ENCODE measurements at regions not wholly inside any gene's neighbourhood (a gene's known extent, or its start where the extent isn't known, plus 50 kb on each side); places are given as distances from the start of the nearest gene placed in this dataset.

DNA sequence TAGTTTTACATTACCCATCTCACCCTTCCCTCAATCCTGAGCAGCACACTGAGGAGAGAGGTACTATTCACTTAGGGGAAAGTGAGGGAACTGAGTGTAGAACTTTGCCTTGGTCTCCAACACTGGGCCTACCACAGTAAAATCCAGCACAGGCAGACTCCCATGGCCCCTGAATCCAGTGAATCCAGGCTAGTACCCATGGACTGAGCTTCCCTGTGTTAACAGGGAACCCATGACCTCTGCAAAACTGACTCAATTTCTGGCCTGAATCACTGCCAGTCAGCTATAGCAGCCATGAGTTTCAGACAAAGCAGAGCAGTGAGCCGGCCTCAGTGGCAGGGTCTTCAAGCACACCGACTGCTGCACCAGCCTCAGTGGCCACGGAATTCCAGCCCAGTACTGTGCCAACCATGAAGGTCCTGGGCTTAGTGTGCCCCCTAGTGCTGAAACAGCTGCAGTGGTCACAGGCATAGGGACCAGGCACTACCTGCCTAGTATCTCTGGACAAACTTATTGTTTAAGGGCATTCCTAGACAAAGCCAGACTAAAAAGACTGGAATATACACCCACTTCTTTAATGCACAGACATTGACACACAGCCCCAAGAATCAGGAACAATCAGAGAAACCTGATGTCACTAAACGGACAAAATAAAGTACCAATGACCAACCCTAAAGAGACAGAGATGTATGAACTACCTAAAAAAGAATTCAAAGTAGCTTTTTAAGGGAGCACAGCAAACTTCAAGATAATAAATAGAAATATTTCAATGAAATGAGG, 127.4 kb upstream of the RPL34 start:
- no peaks in the 10 kb centered on the region for H3K4me1 Mint-ChIP-seq
- H3K27me3 Mint-ChIP-seq = no peaks in the 10 kb centered on the region
- no peaks in the 10 kb centered on the region for H3K36me3 Mint-ChIP-seq
- peaks cover 13% of the 10 kb centered on the region for H3K9me3 Mint-ChIP-seq
- ATAC-seq = no peak
- no peak overlapping the region for H3K4me3 Mint-ChIP-seq
- no peak overlapping the region for H3K27ac Mint-ChIP-seq

DNA sequence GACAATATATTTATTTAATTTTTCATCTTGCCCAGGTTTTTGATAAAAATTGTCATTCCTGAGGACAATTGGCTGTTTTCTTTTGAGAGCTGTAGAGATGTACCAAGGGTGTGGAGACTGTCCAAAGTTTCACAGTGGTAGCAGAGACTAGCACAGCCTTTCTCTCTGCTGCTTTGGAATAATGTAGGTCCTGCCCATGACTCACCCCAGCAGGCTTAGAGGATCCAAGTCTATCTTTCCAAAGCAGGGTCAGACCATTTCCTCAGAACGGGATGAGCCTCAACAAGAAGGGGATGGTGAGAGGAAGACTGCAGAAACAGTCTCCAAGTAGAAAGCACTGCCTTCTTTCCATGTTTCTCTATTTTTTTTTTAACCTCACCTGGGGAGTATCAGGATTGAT, 131.5 kb upstream of the RPL34 start:
- H3K4me3 Mint-ChIP-seq = no peak overlapping the region
- no peaks in the 10 kb centered on the region for H3K4me1 Mint-ChIP-seq
- no peak for ATAC-seq
- H3K27me3 Mint-ChIP-seq = no peaks in the 10 kb centered on the region
- peaks cover 7% of the 10 kb centered on the region for H3K9me3 Mint-ChIP-seq
- H3K27ac Mint-ChIP-seq = no peak overlapping the region
- no peaks in the 10 kb centered on the region for H3K36me3 Mint-ChIP-seq

DNA sequence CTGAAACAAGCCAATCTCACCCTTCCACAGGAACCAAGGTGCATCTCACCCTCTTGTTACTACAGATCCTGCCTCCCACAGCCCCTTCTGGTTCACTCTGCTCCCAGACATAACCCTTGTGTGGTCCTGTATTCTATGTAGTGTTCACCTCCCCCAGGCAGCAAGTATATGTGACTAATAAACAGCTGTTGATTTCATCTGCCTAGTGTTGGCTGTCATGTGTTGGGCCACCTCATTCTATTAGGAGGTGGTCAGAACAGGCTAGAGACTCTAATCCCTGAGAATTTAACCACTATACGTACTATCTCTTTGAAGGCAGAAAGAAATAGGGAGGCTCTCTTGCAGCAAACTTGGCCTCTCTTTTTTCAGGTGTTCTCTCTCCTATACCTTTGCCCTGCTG, 134.3 kb upstream of the RPL34 start:
- Mint-ChIP-seq H3K27ac (no peak overlapping the region), H3K4me3 (no peak overlapping the region), H3K9me3 (no peaks in the 10 kb centered on the region), H3K36me3 (no peaks in the 10 kb centered on the region), H3K4me1 (no peaks in the 10 kb centered on the region), H3K27me3 (no peaks in the 10 kb centered on the region)
- ATAC-seq = peak; percentile 37

DNA sequence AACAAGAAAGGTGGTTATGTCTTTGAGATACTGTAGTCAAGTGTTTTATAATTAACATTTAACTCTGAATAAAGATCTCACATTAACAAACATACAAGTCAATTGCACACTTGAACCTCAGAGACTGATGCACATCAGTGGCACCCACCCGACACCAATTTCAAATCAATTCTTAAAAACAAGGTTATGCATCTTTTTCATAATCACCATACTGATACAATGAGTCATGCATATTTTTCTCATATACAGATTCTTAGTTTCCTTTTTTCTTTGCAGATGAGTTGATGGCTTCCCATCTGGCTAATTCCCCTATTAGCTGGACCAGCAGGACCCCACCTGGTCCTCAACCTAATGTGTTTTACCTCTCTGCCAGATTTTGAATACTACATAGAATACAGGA, 136.2 kb upstream of the RPL34 start:
- Mint-ChIP-seq H3K4me1 (no peaks in the 10 kb centered on the region), H3K4me3 (no peak overlapping the region), H3K27ac (no peak overlapping the region), H3K36me3 (no peaks in the 10 kb centered on the region), H3K27me3 (no peaks in the 10 kb centered on the region), H3K9me3 (no peaks in the 10 kb centered on the region)
- no peak for ATAC-seq

DNA sequence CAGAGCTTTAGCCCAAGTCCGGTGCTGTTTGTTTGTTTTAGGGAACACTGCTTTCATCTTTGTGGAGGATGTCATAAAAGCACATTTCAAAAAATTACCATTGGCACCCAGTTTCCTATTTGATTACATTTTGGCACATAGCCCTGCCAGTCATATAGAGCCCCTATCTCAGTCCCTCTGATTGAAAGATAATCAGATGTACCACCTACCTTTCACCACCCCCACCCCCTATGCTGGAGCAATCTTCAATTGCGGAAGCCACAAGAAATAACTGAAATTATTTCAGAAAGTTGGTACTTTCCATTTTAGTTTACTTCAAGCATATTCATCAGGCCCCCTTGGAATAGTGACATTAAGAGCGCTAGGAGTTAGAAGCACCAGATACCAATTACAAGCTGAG, 136.7 kb upstream of the RPL34 start:
- Mint-ChIP-seq H3K4me1 (no peaks in the 10 kb centered on the region), H3K27ac (no peak overlapping the region), H3K4me3 (no peak overlapping the region), H3K27me3 (no peaks in the 10 kb centered on the region), H3K9me3 (no peaks in the 10 kb centered on the region), H3K36me3 (no peaks in the 10 kb centered on the region)
- no peak for ATAC-seq

DNA sequence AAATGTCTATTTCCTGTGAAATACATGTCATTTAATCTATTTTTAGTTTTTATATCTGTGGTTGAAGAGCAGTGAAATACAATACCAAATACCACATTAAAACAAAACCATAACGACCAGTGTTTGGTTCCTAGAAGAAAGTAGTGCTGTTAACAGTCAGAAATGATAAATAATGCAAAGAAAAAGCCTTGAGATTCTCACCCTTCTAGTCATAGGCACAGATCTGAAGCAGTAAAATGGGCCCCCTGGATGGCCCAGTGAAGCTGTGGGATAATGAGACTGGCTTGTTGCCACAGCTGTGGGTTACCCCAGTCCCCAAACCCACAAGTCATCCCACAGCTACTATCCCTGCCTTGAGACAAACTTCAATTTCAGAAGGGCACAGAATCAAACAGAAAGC, 137.3 kb upstream of the RPL34 start:
- no peak overlapping the region for H3K4me3 Mint-ChIP-seq
- no peaks in the 10 kb centered on the region for H3K27me3 Mint-ChIP-seq
- H3K4me1 Mint-ChIP-seq = no peaks in the 10 kb centered on the region
- no peaks in the 10 kb centered on the region for H3K36me3 Mint-ChIP-seq
- no peaks in the 10 kb centered on the region for H3K9me3 Mint-ChIP-seq
- no peak for ATAC-seq
- no peak overlapping the region for H3K27ac Mint-ChIP-seq

DNA sequence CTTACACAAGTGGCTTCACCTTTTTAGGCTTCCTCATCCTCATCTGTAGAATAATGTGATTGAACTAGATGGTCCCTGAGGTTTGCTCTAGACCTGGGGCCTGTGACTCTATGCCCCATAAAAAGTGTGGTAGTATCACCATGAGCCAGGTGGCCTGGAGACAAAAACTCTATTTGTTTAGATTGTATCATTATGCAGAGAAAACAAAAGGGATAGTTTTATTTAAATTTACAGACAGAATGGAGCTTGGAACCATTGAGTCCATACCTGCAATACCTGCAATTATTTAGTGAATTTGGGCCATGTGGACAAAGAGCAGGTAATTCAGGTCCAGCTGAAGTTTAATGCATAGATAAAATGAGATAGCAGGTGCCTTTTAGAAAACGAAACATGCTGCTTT, 139.5 kb upstream of the RPL34 start:
- Mint-ChIP-seq H3K36me3 (no peaks in the 10 kb centered on the region), H3K4me3 (no peak overlapping the region), H3K4me1 (no peaks in the 10 kb centered on the region), H3K27ac (no peak overlapping the region), H3K9me3 (no peaks in the 10 kb centered on the region), H3K27me3 (no peaks in the 10 kb centered on the region)
- ATAC-seq = no peak

DNA sequence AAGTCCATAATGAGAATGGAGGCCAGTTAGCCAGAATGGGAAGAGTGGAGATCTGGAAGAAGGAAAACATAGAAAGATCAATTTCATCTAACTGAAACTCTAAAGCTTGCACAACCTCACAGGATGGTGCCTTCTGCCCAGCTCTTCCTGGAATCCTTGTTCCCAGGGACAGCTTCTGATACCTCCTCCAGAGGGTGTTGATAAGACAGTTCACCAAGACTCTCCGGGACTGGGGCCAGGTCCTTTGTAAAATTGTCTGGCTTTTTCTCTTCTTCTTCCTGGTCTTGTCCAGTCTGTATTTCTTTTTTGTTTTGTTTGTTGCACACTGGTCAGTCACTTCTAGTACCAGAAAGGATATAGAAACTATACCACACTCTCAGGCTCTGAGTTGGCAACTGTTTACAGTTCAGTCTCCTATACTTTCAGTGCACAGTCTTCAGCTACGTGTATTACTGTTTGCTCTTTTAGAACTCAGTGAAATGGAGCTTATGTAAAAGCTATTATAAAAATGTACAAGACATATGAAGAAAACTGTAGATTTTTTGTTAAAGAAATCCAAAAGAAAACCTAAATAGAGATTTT, 142.8 kb upstream of the RPL34 start:
- Mint-ChIP-seq H3K27me3 (no peaks in the 10 kb centered on the region), H3K4me3 (no peak overlapping the region), H3K4me1 (no peaks in the 10 kb centered on the region), H3K36me3 (no peaks in the 10 kb centered on the region), H3K9me3 (no peaks in the 10 kb centered on the region), H3K27ac (no peak overlapping the region)
- no peak for ATAC-seq

DNA sequence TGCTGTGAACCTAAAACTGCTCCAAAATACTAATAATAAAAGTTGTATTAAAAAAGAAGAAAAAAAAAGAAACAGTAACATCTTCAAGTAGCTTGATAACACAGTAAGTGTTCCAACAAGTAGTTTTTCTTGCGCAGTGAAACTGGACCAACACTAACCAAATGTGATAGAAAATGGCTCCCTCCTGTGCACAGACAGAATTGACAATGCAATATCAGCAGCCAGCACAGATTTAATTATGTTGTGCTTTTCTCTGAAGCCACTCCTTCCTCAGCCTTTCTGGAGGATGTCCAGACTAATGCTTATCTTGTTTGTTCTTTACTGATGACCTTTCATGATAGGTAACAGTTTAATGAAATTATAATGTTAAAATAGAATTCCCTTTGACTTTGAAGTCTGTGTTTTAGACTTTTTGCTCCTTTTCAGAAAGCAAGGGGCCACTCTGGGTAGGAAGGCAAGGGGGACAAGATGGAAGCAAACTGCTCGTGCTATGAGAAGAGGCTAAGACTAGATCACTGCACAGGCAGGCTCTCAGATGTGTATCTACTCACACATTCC, 147.1 kb upstream of the RPL34 start:
- Mint-ChIP-seq H3K4me1 (no peaks in the 10 kb centered on the region), H3K4me3 (no peak overlapping the region), H3K36me3 (no peaks in the 10 kb centered on the region), H3K27ac (no peak overlapping the region), H3K27me3 (no peaks in the 10 kb centered on the region), H3K9me3 (no peaks in the 10 kb centered on the region)
- no peak for ATAC-seq

DNA sequence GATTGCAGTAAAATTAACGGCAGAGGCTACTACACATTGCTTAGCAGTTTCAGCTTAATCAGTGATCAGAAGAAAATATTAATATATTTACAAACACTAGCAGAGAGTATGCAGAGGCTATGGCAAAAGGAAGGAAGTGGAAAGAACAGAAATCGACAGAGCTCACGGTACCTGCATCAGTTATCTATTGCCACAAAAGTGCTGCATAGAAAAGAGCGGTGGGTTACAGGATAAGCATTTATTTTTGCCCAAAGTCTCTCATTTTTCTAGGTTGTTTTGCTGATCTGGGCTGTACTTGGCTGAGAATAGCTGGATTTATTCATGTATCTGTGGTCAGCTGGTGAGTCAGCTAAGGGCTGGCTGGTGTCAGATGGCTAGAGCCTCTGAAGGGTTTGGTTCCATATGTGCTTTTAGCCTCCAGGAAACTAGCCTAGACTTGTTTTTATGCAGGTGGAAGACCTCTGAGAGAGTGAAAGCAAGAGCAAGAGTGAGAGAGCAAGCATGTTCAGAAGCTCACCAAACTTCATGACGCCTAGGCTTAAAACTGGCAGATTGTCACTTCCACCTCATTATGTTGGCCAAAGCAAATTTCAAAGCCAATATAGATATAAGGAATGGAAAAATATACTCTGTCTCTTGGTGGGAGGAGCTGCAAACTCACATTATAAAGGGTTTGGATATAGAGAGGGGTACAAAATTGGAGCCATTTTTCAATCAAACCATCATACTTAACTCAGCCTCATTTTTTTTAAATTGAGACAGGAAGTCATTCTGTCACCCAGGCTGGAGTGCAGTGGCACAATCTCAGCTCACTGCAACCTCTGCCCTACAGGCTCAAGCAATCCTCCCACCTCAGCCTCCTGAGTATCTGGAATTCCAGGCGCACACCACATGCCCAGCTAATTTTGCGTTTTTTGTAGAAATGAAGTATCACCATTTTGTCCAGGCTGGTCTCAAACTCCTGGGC, 153.2 kb upstream of the RPL34 start:
- H3K36me3 Mint-ChIP-seq = no peaks in the 10 kb centered on the region
- H3K4me3 Mint-ChIP-seq = no peak overlapping the region
- ATAC-seq = no peak

DNA sequence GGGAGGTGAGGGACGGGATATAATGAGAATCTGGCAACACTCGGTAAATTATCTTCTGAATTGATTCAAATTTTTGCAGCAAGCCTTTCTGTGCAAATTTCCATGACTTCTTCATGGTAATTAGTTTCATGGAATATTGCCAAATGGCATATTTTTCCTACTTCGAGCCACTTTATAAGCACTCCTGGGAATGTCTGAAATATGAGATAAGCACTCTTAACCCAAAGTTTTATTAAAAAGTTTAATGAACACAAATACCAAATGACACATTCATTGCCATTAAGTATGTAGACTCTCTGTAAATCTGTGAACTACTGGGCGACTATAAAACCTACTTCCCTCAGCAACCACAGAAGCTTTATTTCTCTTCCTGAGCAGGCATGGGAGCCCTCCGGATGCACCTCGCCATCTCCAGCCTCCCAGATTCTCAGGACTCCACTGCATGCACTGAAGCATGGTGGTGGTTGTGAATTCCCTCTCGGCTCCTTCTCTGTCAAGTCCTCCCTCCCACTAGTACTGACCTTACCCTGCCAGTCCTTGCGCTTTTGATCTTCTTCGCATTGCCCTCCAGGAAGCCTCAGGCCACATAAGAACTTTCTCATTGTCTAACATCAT, 154.4 kb upstream of the RPL34 start:
- H3K4me1 Mint-ChIP-seq = no peaks in the 10 kb centered on the region
- ATAC-seq = no peak

More for the DNA sequence above, 153.2 kb upstream of the RPL34 start:
- Mint-ChIP-seq H3K9me3 (no peaks in the 10 kb centered on the region), H3K27ac (no peak overlapping the region), H3K4me1 (no peaks in the 10 kb centered on the region), H3K27me3 (peaks cover 10% of the 10 kb centered on the region)

DNA sequence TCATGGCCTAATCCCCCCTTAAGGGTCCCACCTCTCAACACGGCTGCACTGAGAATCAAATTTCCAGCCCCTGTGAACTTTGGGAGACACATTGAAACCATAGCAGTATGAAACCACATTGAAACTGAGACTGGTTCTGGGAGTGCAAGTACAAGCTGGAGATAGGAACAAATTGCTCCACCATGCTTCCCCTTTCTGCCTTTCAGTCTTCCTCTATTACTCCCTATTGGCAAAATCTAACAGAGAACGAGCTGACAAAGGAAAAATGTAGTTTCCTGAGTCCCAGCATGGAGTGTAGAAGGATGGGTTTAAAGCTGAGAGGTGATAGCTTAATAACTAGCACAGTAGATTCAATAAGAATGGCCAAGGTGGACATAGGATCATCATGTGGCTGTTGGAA, 161.7 kb upstream of the RPL34 start:
- Mint-ChIP-seq H3K4me3 (no peak overlapping the region), H3K9me3 (no peaks in the 10 kb centered on the region), H3K4me1 (no peaks in the 10 kb centered on the region), H3K27me3 (peaks cover 19% of the 10 kb centered on the region), H3K36me3 (no peaks in the 10 kb centered on the region), H3K27ac (no peak overlapping the region)
- ATAC-seq = no peak

More for the DNA sequence above, 154.4 kb upstream of the RPL34 start:
- Mint-ChIP-seq H3K27me3 (peaks cover 17% of the 10 kb centered on the region), H3K36me3 (no peaks in the 10 kb centered on the region), H3K27ac (no peak overlapping the region), H3K4me3 (no peak overlapping the region), H3K9me3 (no peaks in the 10 kb centered on the region)

DNA sequence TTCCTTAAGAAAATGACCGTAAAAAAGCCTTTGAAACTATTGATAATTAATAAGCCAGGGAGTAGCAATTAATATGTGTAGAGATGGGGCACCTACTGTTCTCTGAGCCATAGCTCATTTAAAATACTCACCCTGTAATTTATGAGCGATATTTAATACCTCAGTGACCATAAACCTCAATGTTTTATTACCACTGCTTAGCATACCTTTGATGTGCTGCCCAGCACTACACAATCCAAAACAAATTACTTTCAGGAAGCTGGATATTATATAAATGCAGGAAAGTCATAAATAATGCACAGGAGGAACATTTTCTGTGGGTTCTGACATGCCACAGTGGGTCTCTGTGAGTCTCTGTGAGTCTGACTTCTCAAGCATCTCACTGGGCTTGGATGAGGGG, 166.1 kb upstream of the RPL34 start:
- Mint-ChIP-seq H3K36me3 (no peaks in the 10 kb centered on the region), H3K4me1 (no peaks in the 10 kb centered on the region), H3K9me3 (no peaks in the 10 kb centered on the region), H3K27me3 (no peaks in the 10 kb centered on the region), H3K27ac (no peak overlapping the region), H3K4me3 (no peak overlapping the region)
- no peak for ATAC-seq

DNA sequence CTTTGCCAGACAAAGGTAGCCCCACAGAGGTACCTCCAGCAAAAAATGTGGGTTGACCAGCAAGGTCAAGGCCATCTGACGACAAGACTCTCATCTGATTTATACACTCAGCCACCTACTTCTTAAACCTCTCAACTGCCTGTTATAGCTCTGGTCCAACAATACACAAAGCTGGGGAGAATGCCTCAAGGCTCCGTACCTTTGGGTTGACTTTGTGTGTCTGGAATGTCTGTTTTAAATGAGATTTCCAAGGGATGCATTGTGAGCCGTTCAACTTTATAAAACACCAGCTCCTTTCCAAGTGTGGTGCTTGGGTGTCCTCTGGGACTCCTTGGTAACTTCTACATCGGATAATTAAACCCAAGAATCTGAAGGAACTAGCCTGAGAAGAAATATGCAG, 167.0 kb upstream of the RPL34 start:
- Mint-ChIP-seq H3K27ac (no peak overlapping the region), H3K27me3 (no peaks in the 10 kb centered on the region), H3K4me1 (no peaks in the 10 kb centered on the region), H3K4me3 (no peak overlapping the region), H3K9me3 (no peaks in the 10 kb centered on the region), H3K36me3 (no peaks in the 10 kb centered on the region)
- ATAC-seq = no peak

All from stimulated activated memory B cell treated with anti-CD40 and anti-IgM and Interleukin-4, amounts not matched to agents 10 μg/mL and 1 μg/mL and 100 μg/mL, for 72 hours (primary cell).